ENCODE measurements at regions not wholly inside any gene's neighbourhood (a gene's known extent, or its start where the extent isn't known, plus 50 kb on each side); places are given as distances from the start of the nearest gene placed in this dataset.

- DNase-seq: peak; percentile 56
Observed at GRCh38 chr3:195001961-195002861, 268.7 kb downstream of the XXYLT1 start.

- peak; percentile 15 for DNase-seq
Observed at GRCh38 chr3:195003006-195003892, 267.7 kb downstream of the XXYLT1 start.

GRCh38 chr3:195003893-195004289, 267.1 kb downstream of the XXYLT1 start:
- no peak for DNase-seq

GRCh38 chr3:195004512-195005250, 266.3 kb downstream of the XXYLT1 start:
- no peak for DNase-seq

GRCh38 chr3:195005251-195005620, 265.7 kb downstream of the XXYLT1 start:
- DNase-seq: no peak

GRCh38 chr3:195005759-195006510, 265.0 kb downstream of the XXYLT1 start:
- DNase-seq: no peak

- DNase-seq: no peak
Observed at GRCh38 chr3:195007151-195007550, 263.8 kb downstream of the XXYLT1 start.

GRCh38 chr3:195007766-195008165, 263.2 kb downstream of the XXYLT1 start:
- DNase-seq: no peak

GRCh38 chr3:195008816-195009215, 262.1 kb downstream of the XXYLT1 start:
- DNase-seq: no peak

- no peak for DNase-seq
Observed at GRCh38 chr3:195009616-195010015, 261.3 kb downstream of the XXYLT1 start.

- DNase-seq: no peak
Observed at GRCh38 chr3:195010551-195011100, 260.3 kb downstream of the XXYLT1 start.

GRCh38 chr3:195011231-195011834, 259.6 kb downstream of the XXYLT1 start:
- DNase-seq: no peak

GRCh38 chr3:195012100-195012499, 258.9 kb downstream of the XXYLT1 start:
- DNase-seq: no peak

- DNase-seq: no peak
Observed at GRCh38 chr3:195012571-195012970, 258.4 kb downstream of the XXYLT1 start.

GRCh38 chr3:195013411-195014361, 257.3 kb downstream of the XXYLT1 start:
- no peak for DNase-seq

GRCh38 chr3:195015021-195015420, 255.9 kb downstream of the XXYLT1 start:
- no peak for DNase-seq

- DNase-seq: no peak
Observed at GRCh38 chr3:195017151-195017550, 253.8 kb downstream of the XXYLT1 start.

All from NCI-H446 treated with DMSO at 0.1 percent for 48 hours (cell line).